ENCODE measurements at regions not wholly inside any gene's neighbourhood (a gene's known extent, or its start where the extent isn't known, plus 50 kb on each side); places are given as distances from the start of the nearest gene placed in this dataset.
"Not testable (repeated sequence)": the region's sequence is repeated elsewhere in the genome, so short reads cannot be mapped to it uniquely, and the experiment has no call there.

GRCh38 chr5:9807366-9807765, 177.2 kb upstream of the TAS2R1 start:
- not testable (repeated sequence) for DNase-seq (ENCODE audit: low read depth, low spot score)

- DNase-seq (ENCODE audit: low read depth, low spot score): no peak
These were observed 171.8 kb upstream of the TAS2R1 start for GRCh38 chr5:9801908-9802307.

GRCh38 chr5:9799606-9800005, 169.5 kb upstream of the TAS2R1 start:
- no peak for DNase-seq (ENCODE audit: low read depth, low spot score)

- DNase-seq (ENCODE audit: low read depth, low spot score): no peak
These were observed 160.1 kb upstream of the TAS2R1 start for GRCh38 chr5:9790276-9790675.

- DNase-seq (ENCODE audit: low read depth, low spot score): no peak
These were observed 159.6 kb upstream of the TAS2R1 start for GRCh38 chr5:9789777-9790176.

- no peak for DNase-seq (ENCODE audit: low read depth, low spot score)
These were observed 157.9 kb upstream of the TAS2R1 start for GRCh38 chr5:9787861-9788600.

- no peak for DNase-seq (ENCODE audit: low read depth, low spot score)
These were observed 156.5 kb upstream of the TAS2R1 start for GRCh38 chr5:9786380-9787360.

GRCh38 chr5:9785751-9786150, 155.6 kb upstream of the TAS2R1 start:
- DNase-seq (ENCODE audit: low read depth, low spot score): no peak

GRCh38 chr5:9784231-9784630, 154.1 kb upstream of the TAS2R1 start:
- no peak for DNase-seq (ENCODE audit: low read depth, low spot score)

GRCh38 chr5:9782826-9783560, 152.8 kb upstream of the TAS2R1 start:
- DNase-seq (ENCODE audit: low read depth, low spot score): no peak

- DNase-seq (ENCODE audit: low read depth, low spot score): no peak
These were observed 151.7 kb upstream of the TAS2R1 start for GRCh38 chr5:9781890-9782289.

GRCh38 chr5:9781275-9781674, 151.1 kb upstream of the TAS2R1 start:
- DNase-seq (ENCODE audit: low read depth, low spot score): no peak

GRCh38 chr5:9780501-9780900, 150.3 kb upstream of the TAS2R1 start:
- DNase-seq (ENCODE audit: low read depth, low spot score): no peak

GRCh38 chr5:9776525-9776924, 146.4 kb upstream of the TAS2R1 start:
- no peak for DNase-seq (ENCODE audit: low read depth, low spot score)

- no peak for DNase-seq (ENCODE audit: low read depth, low spot score)
These were observed 145.2 kb upstream of the TAS2R1 start for GRCh38 chr5:9775339-9775738.

- DNase-seq (ENCODE audit: low read depth, low spot score): no peak
These were observed 144.4 kb upstream of the TAS2R1 start for GRCh38 chr5:9774472-9775079.

- DNase-seq (ENCODE audit: low read depth, low spot score): no peak
These were observed 140.9 kb upstream of the TAS2R1 start for GRCh38 chr5:9771079-9771478.

- no peak for DNase-seq (ENCODE audit: low read depth, low spot score)
These were observed 136.4 kb upstream of the TAS2R1 start for GRCh38 chr5:9766581-9766980.

GRCh38 chr5:9765419-9766140, 135.4 kb upstream of the TAS2R1 start:
- no peak for DNase-seq (ENCODE audit: low read depth, low spot score)

- DNase-seq (ENCODE audit: low read depth, low spot score): no peak
These were observed 131.6 kb upstream of the TAS2R1 start for GRCh38 chr5:9761706-9762105.

- not testable (repeated sequence) for DNase-seq (ENCODE audit: low read depth, low spot score)
These were observed 122.5 kb upstream of the TAS2R1 start for GRCh38 chr5:9752670-9753069.
